T-helper 9 cell (primary cell): ENCODE measurements at regions not wholly inside any gene's neighbourhood (a gene's known extent, or its start where the extent isn't known, plus 50 kb on each side); places are given as distances from the start of the nearest gene placed in this dataset.
"Not testable (repeated sequence)": the region's sequence is repeated elsewhere in the genome, so short reads cannot be mapped to it uniquely, and the experiment has no call there.

ENCODE experiments used
- DNase-seq: peaks from one replicate; pipeline ENCODE4 v3.0.0-alpha.2; 2020

DNA sequence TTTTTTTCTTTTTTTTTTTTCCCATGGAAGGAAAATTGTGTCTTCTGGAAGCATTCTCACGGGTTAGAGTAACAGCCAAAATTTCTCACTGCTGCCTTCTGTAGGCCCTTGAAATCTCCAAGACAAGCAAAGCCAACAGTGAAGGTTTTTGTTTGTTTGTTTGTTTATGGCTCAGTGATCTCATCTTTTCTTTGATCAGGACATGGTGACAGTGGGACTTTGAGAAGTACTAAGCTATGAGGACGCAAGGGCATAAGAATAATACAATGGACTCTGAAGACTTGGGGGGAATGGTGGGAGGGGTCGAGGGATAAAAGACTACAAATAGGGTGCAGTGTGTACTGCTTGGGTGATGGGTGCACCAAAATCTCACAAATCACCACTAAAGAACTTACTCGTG is 419.4 kb downstream of the PTPRC start:
- DNase-seq = no peak

- DNase-seq = no peak
These were observed 426.1 kb downstream of the PTPRC start for GRCh38 chr1:199064971-199065370.

DNA sequence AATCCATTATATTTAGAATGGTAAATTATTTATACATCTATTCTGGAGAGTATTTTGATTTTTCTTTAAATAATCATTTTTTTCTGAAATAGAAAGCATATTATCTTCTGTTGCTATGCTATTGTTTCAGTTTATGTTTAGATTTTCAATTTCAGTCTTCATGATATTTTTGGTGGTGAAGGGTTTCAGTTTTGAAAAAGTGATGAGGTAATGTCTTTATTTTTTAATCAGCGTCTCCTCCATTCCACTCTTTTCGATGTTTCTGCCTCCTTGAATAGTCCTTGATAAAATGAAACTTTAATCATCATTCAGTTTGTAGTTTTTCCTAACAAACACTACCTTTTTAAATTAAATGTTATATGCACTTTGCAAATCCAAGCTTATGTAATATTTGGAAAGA is 428.6 kb downstream of the PTPRC start:
- DNase-seq = no peak

- DNase-seq = no peak
These were observed 432.2 kb downstream of the PTPRC start for GRCh38 chr1:199071080-199071479.

DNA sequence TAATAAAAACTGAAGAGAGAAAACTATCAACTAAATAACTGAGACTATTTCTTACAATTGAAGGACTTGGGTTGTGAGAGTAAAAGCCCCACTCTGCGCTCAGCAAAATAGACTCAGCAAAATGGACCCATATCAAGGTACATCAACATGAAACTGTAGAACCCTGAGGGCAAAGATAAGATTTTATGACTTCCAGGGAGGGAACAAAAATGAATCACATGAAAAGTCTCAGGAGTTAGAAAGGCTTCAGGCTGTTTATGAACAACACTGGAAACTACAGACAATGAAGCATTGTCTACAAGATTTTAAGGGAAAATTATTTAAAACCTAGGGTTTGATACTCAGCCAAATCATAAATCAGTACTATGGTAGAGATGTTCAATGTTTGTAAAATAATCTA is 434.3 kb downstream of the PTPRC start:
- DNase-seq = no peak

DNA sequence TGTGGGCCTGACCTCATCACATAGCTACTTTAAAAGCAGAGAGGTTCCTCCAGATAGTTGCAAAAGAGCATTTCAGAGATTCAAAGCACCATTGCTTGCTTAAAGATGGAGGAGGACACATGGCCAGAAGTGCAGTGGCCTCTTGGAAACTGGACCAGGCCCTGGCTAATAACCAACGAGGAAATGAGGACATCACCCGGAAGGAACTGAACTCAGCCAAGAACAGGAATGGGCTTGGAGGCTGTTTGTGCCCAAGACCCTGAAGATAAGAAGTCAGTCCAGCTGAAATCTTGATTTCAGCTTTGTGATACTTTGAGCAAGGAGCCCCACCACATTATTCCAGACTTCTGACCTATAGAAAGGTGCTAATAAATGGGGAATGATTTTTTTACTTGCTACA is 437.0 kb downstream of the PTPRC start:
- DNase-seq = no peak

GRCh38 chr1:199079994-199080393 is 441.2 kb downstream of the PTPRC start:
- DNase-seq = no peak

- DNase-seq = no peak
These were observed 442.9 kb downstream of the PTPRC start for GRCh38 chr1:199081739-199082138.

DNA sequence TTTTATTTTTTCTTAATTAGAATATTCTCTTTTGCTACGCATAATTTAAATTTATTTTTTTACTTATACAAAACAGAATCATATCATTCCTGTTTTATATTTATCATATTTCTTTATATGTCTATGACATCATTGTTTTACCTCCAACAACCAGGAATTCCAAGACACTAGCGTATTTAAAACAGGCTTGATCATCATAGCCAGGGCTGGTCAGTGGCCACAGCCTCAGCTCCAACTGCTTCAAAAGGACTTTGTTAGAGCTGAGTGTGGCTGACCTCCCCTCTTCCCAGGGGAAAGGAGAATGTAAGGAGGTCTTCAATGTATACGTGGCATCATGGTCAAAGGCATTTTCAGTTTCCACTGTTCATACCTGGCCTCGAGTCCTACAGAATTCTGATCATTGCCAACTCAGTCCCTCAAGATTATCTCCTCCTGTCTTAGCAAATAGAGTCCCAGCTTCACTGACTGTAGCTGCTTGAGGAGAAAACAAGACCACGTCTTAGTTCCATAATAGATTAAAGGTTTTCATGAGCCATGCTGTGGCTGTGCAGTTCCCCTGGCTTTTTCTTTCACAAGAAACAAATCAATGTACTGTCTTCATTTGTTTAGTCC is 444.0 kb downstream of the PTPRC start:
- no peak for DNase-seq

DNA sequence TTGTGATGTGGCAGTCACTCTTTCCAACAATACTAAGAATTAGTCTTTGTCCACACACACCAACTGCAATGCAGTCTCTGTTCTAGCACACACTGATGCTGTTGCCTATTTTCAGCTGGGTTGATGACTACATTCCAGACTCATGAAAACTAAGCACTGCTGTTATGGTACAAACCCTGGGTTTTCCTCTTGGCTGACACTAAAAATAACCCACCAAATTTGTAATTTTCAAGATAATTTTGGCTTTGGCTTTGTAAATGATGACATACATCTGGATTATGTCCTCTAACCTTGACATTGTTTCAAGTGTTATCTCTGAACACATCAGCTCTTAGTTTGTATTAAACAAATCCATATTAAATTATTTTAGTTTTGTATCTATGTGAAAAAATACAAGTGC is 444.8 kb downstream of the PTPRC start:
- no peak for DNase-seq

- DNase-seq = no peak
These were observed 445.5 kb downstream of the PTPRC start for GRCh38 chr1:199084293-199084692.

- no peak for DNase-seq
These were observed 447.1 kb downstream of the PTPRC start for GRCh38 chr1:199085903-199086302.

DNA sequence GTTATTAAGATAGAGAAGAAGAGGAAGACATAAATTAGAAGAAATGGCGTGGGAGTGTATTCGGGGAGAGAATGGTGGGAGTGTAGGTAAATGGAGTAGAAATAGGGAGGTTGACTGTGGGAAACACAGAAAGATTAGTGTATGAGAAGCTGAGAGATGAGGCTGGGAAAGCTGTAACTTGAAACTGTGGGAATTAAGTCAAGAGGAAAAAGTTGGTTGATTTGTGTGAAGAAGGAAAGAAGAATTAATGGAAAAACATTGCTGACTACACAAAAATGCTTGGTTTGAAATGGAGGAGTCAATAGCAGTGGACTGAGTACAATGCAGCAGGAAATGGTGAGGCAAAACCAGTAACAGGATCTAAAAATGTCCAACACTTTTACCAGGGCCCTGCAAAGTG is 448.3 kb downstream of the PTPRC start:
- DNase-seq = no peak

DNA sequence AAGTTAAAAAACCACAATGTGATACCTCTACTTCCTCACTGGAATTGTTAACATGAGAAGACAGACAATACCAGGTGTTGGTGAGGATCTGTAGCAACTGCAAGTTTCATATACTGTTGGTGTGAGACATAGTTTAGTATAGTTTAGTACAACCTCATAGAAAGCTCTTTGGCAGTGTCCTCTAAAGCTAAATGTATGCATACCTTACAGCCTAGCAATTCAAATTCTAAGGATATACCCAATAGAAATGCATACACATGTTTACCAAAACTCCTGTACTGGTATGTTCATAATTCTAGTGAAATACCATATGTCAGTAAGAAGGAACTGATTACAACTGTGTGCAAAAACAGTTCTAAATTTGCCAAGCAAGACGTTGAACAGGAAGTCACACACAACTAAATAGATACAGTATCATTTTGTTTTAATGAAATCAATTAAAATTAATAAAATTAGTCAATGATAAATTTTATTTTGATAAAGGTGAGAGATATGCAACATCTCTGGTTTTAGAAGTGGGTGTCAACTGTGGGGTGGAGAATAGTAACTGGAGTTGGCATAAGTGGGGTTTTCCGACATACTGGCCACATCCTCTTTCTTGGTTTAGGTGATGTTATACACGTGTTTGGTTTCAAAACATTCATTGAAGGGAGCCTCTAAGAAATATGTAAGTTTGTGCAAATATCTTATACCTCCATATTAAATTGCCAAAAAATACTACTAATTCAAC is 450.7 kb downstream of the PTPRC start:
- DNase-seq = peak; percentile 4

DNA sequence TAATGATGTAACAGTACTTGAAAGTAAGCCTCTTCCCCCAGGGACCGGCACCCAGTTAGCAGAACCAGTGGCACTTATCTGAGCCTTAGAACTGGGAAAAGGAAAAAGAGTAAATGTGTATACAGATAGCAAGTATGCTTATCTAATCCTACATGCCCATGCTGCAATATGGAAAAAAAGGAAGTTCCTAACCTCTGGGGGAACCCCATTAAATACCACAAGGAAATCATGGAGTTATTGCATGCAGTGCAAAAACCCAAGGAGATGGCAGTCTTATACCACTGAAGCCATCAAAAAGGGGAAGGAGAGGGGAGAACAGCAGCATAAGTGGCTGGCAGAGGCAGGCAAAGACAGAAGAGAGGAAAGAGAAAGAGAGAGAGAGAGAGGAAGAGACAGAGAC is 456.8 kb downstream of the PTPRC start:
- not testable (repeated sequence) for DNase-seq

GRCh38 chr1:199096591-199096990 is 457.8 kb downstream of the PTPRC start:
- DNase-seq = no peak

GRCh38 chr1:199098468-199098867 is 459.6 kb downstream of the PTPRC start:
- no peak for DNase-seq

GRCh38 chr1:199101139-199101538 is 462.3 kb downstream of the PTPRC start:
- DNase-seq = no peak

DNA sequence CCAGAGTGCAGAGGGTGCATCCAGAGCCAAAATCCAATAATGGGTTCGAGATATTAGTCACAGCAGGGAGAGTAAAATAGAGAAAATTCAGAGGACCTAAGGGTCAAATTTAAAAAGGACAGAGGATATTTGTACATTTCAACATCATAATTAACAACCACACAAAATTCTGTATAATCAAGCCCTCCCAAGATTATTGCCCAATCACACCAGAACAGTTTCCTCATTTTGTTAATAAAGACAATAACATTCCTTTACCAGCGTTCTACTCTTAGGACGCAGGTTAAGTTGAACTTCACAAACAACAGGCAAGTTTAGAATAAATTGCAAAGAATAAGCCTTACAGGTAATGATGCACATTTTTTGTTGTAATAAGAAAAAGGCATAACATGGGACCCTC is 462.8 kb downstream of the PTPRC start:
- no peak for DNase-seq

GRCh38 chr1:199102239-199102638 is 463.4 kb downstream of the PTPRC start:
- no peak for DNase-seq

- no peak for DNase-seq
These were observed 470.3 kb downstream of the PTPRC start for GRCh38 chr1:199109160-199109559.

DNA sequence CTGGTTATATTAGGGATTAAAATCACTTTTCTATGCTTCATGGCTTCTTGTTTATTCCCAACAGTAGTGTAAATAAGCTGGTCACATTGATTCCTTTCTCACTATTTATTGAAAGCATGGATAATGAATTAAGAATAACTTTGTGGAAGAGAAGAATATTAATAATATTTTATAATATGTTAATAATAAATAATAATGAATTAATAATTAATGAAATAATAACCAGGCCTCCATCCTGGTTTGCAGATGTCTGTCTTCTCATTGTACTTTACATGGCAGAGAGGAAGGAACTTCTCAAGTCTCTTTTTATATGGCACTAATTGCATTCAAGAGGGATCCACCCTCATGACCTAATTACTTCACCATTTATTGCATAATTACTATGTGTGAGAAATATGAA is 473.5 kb downstream of the PTPRC start:
- no peak for DNase-seq

- DNase-seq = peak; percentile 29
These were observed 474.5 kb downstream of the PTPRC start for GRCh38 chr1:199113265-199113869.

DNA sequence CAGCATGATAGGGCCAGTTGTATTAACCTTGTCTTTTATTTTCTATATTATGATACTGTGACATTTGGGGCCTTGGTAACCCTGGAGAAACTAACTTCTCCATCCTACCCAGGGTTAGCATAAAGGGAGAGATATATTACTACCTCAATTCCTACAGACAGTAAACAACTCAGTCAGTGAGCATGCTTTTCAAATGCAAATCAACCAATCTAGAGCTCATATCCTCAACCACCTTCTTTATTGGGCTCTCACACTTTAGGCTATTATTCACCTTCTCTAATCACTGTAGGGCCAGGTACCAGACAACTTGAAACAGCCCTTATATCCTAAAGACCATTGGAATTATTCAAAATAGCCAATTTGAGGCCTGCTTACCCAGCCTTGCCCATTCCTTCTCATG is 477.6 kb downstream of the PTPRC start:
- no peak for DNase-seq
